Omental fat pad (tissue), 3 donors: ENCODE measurements at regions not wholly inside any gene's neighbourhood (a gene's known extent, or its start where the extent isn't known, plus 50 kb on each side); places are given as distances from the start of the nearest gene placed in this dataset.

ENCODE experiments used
- ATAC-seq: fragments of 150-250 bp; one replicate; pipeline ENCODE4 v1.9.1; 2016; ENCODE audit warnings: mild to moderate bottlenecking, moderate library complexity; ENCODE audit not compliant: low FRiP score
- DNase-seq: peaks from one replicate; pipeline ENCODE4 v3.0.0-alpha.2; 2019; ENCODE audit warnings: low spot score
- TF ChIP-seq, protein P1 (sequence below), 3 donors: fragments of 450-650 bp; IDR thresholded peaks; one replicate each; pipeline ENCODE4 v1.5.1; 2016 to 2017; ENCODE audit warnings: antibody characterized with exemption in 3 of 3, mild to moderate bottlenecking in 3 of 3, moderate library complexity in 2 of 3

DNA sequence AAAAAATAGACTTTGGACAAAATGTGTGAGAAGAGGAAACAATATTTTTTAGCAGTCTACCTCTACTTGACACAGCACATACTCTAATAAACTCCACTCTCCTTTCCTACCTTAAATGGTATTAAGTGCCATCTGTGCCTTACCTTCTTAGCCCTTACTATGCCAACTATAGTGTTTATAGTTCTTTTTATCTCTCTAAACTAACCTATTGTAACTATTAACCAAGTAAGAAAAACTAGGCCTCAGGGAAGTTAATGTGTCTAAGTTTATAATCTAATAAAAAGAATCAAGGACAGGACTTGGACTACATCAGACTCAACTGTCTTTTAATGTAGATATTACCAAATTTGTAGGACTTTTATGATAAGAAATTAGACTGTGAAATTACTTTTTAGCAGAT is 251.7 kb upstream of the ROBO2 start:
- DNase-seq (no peak), ATAC-seq (no peak)
- TF ChIP-seq, protein P1, sequence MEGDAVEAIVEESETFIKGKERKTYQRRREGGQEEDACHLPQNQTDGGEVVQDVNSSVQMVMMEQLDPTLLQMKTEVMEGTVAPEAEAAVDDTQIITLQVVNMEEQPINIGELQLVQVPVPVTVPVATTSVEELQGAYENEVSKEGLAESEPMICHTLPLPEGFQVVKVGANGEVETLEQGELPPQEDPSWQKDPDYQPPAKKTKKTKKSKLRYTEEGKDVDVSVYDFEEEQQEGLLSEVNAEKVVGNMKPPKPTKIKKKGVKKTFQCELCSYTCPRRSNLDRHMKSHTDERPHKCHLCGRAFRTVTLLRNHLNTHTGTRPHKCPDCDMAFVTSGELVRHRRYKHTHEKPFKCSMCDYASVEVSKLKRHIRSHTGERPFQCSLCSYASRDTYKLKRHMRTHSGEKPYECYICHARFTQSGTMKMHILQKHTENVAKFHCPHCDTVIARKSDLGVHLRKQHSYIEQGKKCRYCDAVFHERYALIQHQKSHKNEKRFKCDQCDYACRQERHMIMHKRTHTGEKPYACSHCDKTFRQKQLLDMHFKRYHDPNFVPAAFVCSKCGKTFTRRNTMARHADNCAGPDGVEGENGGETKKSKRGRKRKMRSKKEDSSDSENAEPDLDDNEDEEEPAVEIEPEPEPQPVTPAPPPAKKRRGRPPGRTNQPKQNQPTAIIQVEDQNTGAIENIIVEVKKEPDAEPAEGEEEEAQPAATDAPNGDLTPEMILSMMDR (IDR thresholded peaks at IDR 0.05): no peak

DNA sequence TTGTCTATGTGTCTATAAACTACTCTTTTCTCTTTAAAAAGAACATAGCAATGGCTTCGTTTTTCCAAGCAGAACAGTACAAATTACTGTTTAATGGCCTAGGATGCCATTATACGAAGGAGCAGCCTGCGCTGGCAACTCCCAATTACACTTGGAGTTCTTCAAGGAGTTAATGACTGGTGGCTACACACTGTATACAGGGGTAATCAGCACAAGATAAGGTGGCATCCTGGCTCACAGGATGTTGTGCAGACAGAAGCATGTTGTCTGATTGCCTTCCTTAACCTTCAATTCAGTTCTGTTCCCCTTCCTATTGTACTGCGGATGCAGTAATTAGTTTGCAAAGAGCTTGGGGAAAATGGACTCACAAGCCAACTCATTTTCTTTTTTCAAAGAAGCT is 250.7 kb upstream of the ROBO2 start:
- DNase-seq: no peak
- TF ChIP-seq, protein P1 (IDR thresholded peaks at IDR 0.05): no peak
- ATAC-seq: no peak

DNA sequence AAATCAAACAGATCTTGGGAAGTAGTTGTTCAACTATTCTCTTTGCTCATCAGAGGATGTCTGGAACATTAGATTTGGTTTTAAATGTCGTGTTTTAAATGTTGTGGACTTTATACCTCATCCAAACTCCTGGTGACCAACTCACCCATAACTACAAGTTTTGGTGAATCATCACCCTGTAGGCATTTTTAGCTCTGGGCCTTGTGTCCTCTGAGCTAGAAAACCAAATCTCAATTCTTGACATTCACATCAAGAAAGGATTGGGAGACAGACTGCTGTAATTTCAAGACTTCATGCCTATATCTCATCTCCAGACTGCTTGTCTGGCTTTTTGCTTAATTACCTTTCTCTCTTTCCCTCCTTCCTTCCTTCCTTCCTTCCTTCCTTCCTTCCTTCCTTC is 228.5 kb upstream of the ROBO2 start:
- TF ChIP-seq, protein P1 (IDR thresholded peaks at IDR 0.05): no peak
- DNase-seq: no peak
- no peak for ATAC-seq

DNA sequence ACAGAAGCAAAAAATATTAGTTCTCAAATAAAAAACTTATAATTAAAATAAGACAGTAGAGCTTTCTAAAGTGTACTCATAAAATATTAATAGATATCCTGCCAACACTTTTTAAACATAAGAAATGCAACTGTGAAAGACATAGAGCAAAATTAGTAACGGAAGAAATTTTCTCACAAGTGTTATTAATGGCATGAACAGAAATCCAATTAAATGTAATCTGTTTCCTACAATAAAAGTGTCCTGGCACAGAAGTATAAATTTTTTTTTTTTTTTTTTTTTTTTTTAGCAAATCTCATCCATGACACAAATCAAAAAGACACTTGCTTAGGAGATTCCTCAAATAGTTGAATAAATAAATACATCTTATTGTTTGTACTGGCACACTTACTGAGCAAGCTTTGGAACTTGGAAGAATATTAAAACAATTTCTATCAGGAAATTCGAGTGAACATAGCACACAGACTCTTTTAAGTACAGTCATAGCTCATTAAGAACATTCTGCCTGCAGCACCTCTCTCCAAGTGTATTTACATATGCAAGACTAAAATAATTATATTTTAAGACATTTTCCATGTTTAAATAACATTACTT is 227.2 kb upstream of the ROBO2 start:
- DNase-seq (no peak), ATAC-seq (no peak)
- TF ChIP-seq, protein P1 (IDR thresholded peaks at IDR 0.05): no peak

DNA sequence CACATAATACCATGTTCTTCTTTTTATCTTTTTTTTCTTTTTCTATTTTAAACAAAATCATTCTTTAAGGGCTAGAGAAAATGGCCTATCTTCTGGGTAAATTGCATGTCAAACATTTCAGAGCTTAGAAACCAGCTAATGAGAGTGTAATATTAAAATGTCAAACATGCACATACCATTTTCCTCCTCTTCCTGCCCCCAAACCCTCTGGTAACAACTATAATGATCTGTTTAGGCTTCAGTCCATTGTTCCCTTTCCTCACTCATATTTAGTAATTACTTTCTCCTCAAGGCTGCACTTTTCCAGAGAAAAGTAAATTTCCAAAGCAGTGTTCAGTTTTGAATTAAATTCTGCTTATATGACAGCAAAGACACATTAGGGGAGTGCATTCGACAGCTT is 224.3 kb upstream of the ROBO2 start:
- ATAC-seq (no peak), DNase-seq (no peak)
- TF ChIP-seq, protein P1 (IDR thresholded peaks at IDR 0.05): no peak

DNA sequence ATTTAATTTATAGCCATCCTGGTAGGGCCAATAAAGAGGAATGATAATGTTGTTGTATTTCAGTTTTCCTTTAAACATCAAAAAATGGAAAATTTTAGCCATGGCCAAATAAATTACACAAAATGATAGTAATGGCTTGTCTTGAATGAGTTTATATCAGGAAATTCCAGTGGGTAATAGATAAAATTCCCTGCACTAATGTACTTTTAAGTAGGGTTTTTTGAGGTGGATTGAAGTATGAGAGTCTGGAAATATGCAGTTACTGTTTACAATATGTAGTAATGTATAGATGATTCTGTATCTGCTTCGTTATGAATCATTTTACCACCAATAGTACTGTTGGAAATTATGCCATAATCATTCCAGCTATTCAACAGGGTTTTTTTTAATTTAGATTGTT is 219.4 kb upstream of the ROBO2 start:
- TF ChIP-seq, protein P1 (IDR thresholded peaks at IDR 0.05): no peak
- DNase-seq (no peak), ATAC-seq (no peak)

DNA sequence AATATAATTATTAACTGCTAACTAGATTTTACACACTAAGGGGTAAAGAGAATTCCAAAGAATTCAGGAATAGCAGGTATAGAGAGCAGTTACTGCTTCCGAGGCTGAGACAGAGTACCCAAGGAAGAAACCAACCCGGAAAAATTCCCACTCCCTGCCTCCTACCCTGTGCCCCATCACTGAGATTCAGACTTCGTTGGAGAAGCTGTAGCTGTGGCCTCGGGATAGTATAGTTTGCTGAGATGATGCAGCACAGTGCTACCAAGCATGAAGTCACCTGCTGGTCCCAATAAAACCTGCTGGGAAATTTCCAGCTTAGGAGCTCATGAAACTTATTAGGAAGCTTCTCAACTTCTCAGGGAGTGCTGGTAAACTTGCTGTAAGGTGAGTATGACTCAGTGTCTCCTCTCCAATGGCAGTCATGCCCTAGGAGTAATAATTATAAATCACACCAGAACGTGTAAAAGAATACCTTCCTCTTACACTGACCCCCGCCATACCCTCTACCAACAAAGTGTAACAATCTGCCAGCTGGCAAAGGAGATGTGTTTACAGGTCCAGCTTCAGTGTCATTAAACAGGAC is 215.2 kb upstream of the ROBO2 start:
- TF ChIP-seq, protein P1 (IDR thresholded peaks at IDR 0.05): no peak
- DNase-seq (no peak), ATAC-seq (no peak)
